SK-N-SH treated with all-trans-retinoic acid at 6 μM for 48 hours (cell line): ENCODE measurements at regions not wholly inside any gene's neighbourhood (a gene's known extent, or its start where the extent isn't known, plus 50 kb on each side); places are given as distances from the start of the nearest gene placed in this dataset.

ENCODE experiments used
- ARNTL ChIP-seq: fragments of 450-650 bp; formaldehyde crosslinking; IDR thresholded peaks from 2 replicates; pipeline ENCODE4 v1.5.0; 2020; ENCODE audit warnings: low read depth, mild to moderate bottlenecking, moderate library complexity, borderline replicate concordance
- GLIS3 ChIP-seq: fragments of 250-450 bp; sonication (Bioruptor Pico); IDR thresholded peaks from 2 replicates; pipeline ENCODE4 v1.5.0; 2020; ENCODE audit warnings: mild to moderate bottlenecking, moderate library complexity
- SNAI2 ChIP-seq: fragments of 250-450 bp; sonication (Bioruptor Pico); IDR thresholded peaks from 2 replicates; pipeline ENCODE4 v1.5.0; 2020; ENCODE audit warnings: mild to moderate bottlenecking, moderate library complexity
- ZNF70 ChIP-seq: fragments of 450-650 bp; formaldehyde crosslinking; IDR thresholded peaks from 2 replicates; pipeline ENCODE4 v1.5.0; 2020; ENCODE audit warnings: mild to moderate bottlenecking, moderate library complexity
- TF ChIP-seq, protein P1 (sequence below): fragments of 250-450 bp; sonication (Bioruptor Pico); IDR thresholded peaks from 2 replicates; pipeline ENCODE4 v1.8.0; 2021; ENCODE audit warnings: low read depth, mild to moderate bottlenecking, moderate library complexity, borderline replicate concordance

DNA sequence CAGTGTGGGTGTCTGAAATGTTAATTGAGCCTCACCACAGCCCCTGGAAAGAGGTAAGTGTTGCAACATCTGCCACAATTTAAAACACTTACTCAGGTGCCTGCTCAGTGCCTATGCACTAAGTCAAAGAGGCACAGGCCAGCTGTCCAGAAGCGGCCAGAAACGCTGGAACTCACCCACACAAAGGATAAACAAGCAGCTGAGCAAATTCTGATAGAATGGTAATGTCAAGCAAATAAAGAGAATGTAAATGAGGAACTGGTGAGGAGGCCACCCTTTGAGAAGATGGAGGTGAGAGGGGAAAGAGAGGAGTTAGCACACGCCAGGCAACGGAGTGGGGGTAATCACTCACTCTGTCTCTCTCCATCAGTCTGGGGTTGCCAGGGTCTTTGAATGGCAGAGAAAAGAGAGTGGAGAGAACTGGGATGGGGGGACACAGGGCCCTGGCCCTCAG is 67.7 kb upstream of the SERP2 start:
- TF ChIP-seq GLIS3 (CRISPR knock-in tag) (no peak), SNAI2 (CRISPR knock-in tag) (no peak), ARNTL (no peak), ZNF70 (CRISPR knock-in tag) (no peak)
- TF ChIP-seq, protein P1, sequence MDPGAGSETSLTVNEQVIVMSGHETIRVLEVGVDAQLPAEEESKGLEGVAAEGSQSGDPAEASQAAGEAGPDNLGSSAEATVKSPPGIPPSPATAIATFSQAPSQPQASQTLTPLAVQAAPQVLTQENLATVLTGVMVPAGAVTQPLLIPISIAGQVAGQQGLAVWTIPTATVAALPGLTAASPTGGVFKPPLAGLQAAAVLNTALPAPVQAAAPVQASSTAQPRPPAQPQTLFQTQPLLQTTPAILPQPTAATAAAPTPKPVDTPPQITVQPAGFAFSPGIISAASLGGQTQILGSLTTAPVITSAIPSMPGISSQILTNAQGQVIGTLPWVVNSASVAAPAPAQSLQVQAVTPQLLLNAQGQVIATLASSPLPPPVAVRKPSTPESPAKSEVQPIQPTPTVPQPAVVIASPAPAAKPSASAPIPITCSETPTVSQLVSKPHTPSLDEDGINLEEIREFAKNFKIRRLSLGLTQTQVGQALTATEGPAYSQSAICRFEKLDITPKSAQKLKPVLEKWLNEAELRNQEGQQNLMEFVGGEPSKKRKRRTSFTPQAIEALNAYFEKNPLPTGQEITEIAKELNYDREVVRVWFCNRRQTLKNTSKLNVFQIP (CRISPR knock-in tag), result no peak
